Natural killer cell (primary cell): ENCODE measurements at regions not wholly inside any gene's neighbourhood (a gene's known extent, or its start where the extent isn't known, plus 50 kb on each side); places are given as distances from the start of the nearest gene placed in this dataset.

Source experiments
- ATAC-seq, 3 donors: fragments of 150-1000 bp in 2 of 3; fragments of 200-7000 bp in 1 of 3; cut with Tn5 transposase; 1 replicate in 1 of 3; 2 replicates in 2 of 3; pipeline ENCODE4 v1.10.0; 2021; ENCODE audit warnings: mild to moderate bottlenecking in 2 of 3, moderate library complexity in 2 of 3
- DNase-seq, 2 donors: peaks; one replicate each; pipeline versions ENCODE4 v3.0.0 to v3.0.0-alpha.2; 2013 to 2021; ENCODE audit warnings: mixed read lengths in 1 of 2
- H3K27ac ChIP-seq: one replicate; pipeline ENCODE4 v1.5.1; 2013; ENCODE audit warnings: mild to moderate bottlenecking, low read length
- H3K27me3 ChIP-seq: one replicate; pipeline ENCODE4 v1.6.1; 2013; ENCODE audit warnings: low read length; ENCODE audit not compliant: control insufficient read depth, insufficient read depth
- H3K36me3 ChIP-seq: one replicate; pipeline ENCODE4 v1.6.1; 2013; ENCODE audit warnings: low read length; ENCODE audit not compliant: control insufficient read depth, insufficient read depth
- H3K4me1 ChIP-seq: one replicate; pipeline ENCODE4 v1.6.1; 2013; ENCODE audit warnings: low read length; ENCODE audit not compliant: control insufficient read depth, insufficient read depth
- H3K4me3 ChIP-seq: one replicate; pipeline ENCODE4 v1.5.1; 2013; ENCODE audit warnings: low read length
- H3K9me3 ChIP-seq: one replicate; pipeline ENCODE4 v1.6.1; 2013; ENCODE audit warnings: low read length; ENCODE audit not compliant: control insufficient read depth, insufficient read depth
- H3K27ac Mint-ChIP-seq, 2 donors: one replicate each; pipeline ENCODE4 v1.8.0; 2022; ENCODE audit warnings: mild to moderate bottlenecking in 2 of 2, mixed read lengths in 2 of 2, moderate library complexity in 1 of 2
- H3K27me3 Mint-ChIP-seq, 2 donors: one replicate each; pipeline ENCODE4 v1.8.0; 2022; ENCODE audit warnings: low read depth in 2 of 2, mixed read lengths in 2 of 2
- H3K36me3 Mint-ChIP-seq: one replicate; pipeline ENCODE4 v1.8.0; 2022; ENCODE audit warnings: mixed read lengths
- H3K4me1 Mint-ChIP-seq, 2 donors: one replicate each; pipeline ENCODE4 v1.8.0; 2022; ENCODE audit warnings: mixed read lengths in 2 of 2
- H3K4me3 Mint-ChIP-seq: one replicate; pipeline ENCODE4 v1.8.0; 2022; ENCODE audit warnings: mild to moderate bottlenecking, moderate library complexity, mixed read lengths
- H3K9me3 Mint-ChIP-seq, 2 donors: one replicate each; pipeline ENCODE4 v1.8.0; 2022; ENCODE audit warnings: mixed read lengths in 2 of 2
- CTCF ChIP-seq: fragments of 200-600 bp; IDR thresholded peaks from one replicate; pipeline ENCODE4 v1.8.0; 2022; ENCODE audit warnings: antibody characterized with exemption
- WGBS: methylation state at CpG from one replicate; pipeline ENCODE4 v1.1.7; 2013; ENCODE audit warnings: missing lambda C conversion rate; ENCODE audit not compliant: insufficient coverage; 5-methylcytosine and 5-hydroxymethylcytosine counted together
- intact Hi-C: fragments of 100-400 bp; cut with micrococcal nuclease; formaldehyde crosslinking; loops from one replicate; pipeline ENCODE4 v1.14.2; 2022

GRCh38 chr20:40054311-40054710 lies 634.7 kb downstream of the MAFB start:
- no peaks in the 10 kb centered on the region for H3K4me1 Mint-ChIP-seq
- 70% methylated on average over 3 of the region's 4 CpGs for WGBS
- no peaks in the 10 kb centered on the region for H3K27me3 ChIP-seq
- no peak overlapping the region for H3K4me3 ChIP-seq
- peaks cover 3 to 4% of the 10 kb centered on the region in 2 donors for H3K9me3 Mint-ChIP-seq
- H3K36me3 ChIP-seq: no peaks in the 10 kb centered on the region
- H3K36me3 Mint-ChIP-seq: no peaks in the 10 kb centered on the region
- H3K9me3 ChIP-seq: no peaks in the 10 kb centered on the region
- H3K4me1 ChIP-seq: no peaks in the 10 kb centered on the region
- TF ChIP-seq CTCF: no peak
- H3K27ac ChIP-seq: no peak overlapping the region
- H3K27me3 Mint-ChIP-seq: no peaks in the 10 kb centered on the region
- DNase-seq (no peak), ATAC-seq (no peak)
- H3K4me3 Mint-ChIP-seq: no peak overlapping the region
- intact Hi-C loops: no loop called here
- no peak overlapping the region for H3K27ac Mint-ChIP-seq

- no peak for TF ChIP-seq CTCF
- Histone ChIP-seq H3K9me3 (no peaks in the 10 kb centered on the region), H3K27ac (no peak overlapping the region), H3K4me3 (no peak overlapping the region), H3K4me1 (no peaks in the 10 kb centered on the region), H3K36me3 (no peaks in the 10 kb centered on the region), H3K27me3 (no peaks in the 10 kb centered on the region)
- intact Hi-C loops: no loop called here
- H3K27me3 Mint-ChIP-seq: no peaks in the 10 kb centered on the region
- no peak for ATAC-seq
- H3K4me1 Mint-ChIP-seq: no peaks in the 10 kb centered on the region
- peaks cover 0 to under 1% of the 10 kb centered on the region in 2 donors for H3K9me3 Mint-ChIP-seq
- DNase-seq: no peak
- no peak overlapping the region for H3K4me3 Mint-ChIP-seq
- WGBS: 100% methylated on average over 1 of the region's 2 CpGs
- no peak overlapping the region for H3K27ac Mint-ChIP-seq
- no peaks in the 10 kb centered on the region for H3K36me3 Mint-ChIP-seq
Observed at GRCh38 chr20:40050596-40050995, 638.4 kb downstream of the MAFB start.

- intact Hi-C loops: no loop called here
- no peaks in the 10 kb centered on the region for H3K9me3 Mint-ChIP-seq
- no peak for ATAC-seq
Observed at GRCh38 chr20:40049854-40050253, 639.2 kb downstream of the MAFB start.

More at GRCh38 chr20:40049854-40050253, 639.2 kb downstream of the MAFB start:
- H3K27ac Mint-ChIP-seq: no peak overlapping the region
- no peak for TF ChIP-seq CTCF
- no peaks in the 10 kb centered on the region for H3K27me3 Mint-ChIP-seq
- H3K4me3 ChIP-seq: no peak overlapping the region
- H3K36me3 Mint-ChIP-seq: no peaks in the 10 kb centered on the region
- no peak overlapping the region for H3K27ac ChIP-seq
- no peak for DNase-seq
- H3K9me3 ChIP-seq: no peaks in the 10 kb centered on the region
- H3K4me3 Mint-ChIP-seq: no peak overlapping the region
- no peaks in the 10 kb centered on the region for H3K27me3 ChIP-seq
- H3K4me1 Mint-ChIP-seq: no peaks in the 10 kb centered on the region
- no peaks in the 10 kb centered on the region for H3K36me3 ChIP-seq
- no peaks in the 10 kb centered on the region for H3K4me1 ChIP-seq
